PC-3 (cell line): ENCODE measurements at regions not wholly inside any gene's neighbourhood (a gene's known extent, or its start where the extent isn't known, plus 50 kb on each side); places are given as distances from the start of the nearest gene placed in this dataset.

Experiments used
- CTCF ChIP-seq: fragments of 300-600 bp; sonication (generic); conservative IDR thresholded peaks from 2 replicates; pipeline ENCODE4 v1.5.1; 2017; ENCODE audit warnings: antibody characterized with exemption, low read depth, mild to moderate bottlenecking, low read length
- EZH2 ChIP-seq: fragments of 300-600 bp; sonication (generic); IDR thresholded peaks from one replicate; pipeline ENCODE4 v1.6.1; 2017; ENCODE audit warnings: antibody characterized with exemption, mild to moderate bottlenecking, low read length; ENCODE audit not compliant: unreplicated experiment
- EZH2phosphoT487 ChIP-seq: fragments of 300-600 bp; sonication (generic); IDR thresholded peaks from 2 replicates; pipeline ENCODE4 v1.6.1; 2018; ENCODE audit warnings: mild to moderate bottlenecking, antibody characterized with exemption, low read length, borderline replicate concordance

GRCh38 chr3:31047673-31048072 lies 153.2 kb upstream of the GADL1 start:
- TF ChIP-seq CTCF (no peak), EZH2 (no peak), EZH2phosphoT487 (no peak)
